Neural cell (in vitro differentiated cells): ENCODE measurements at regions not wholly inside any gene's neighbourhood (a gene's known extent, or its start where the extent isn't known, plus 50 kb on each side); places are given as distances from the start of the nearest gene placed in this dataset.

ENCODE experiments used
- H2AFZ ChIP-seq: fragments of 200-600, 300-800 bp; sonication (generic), shearing (Covaris generic); 2 replicates; pipeline ENCODE4 v1.6.0; 2014; ENCODE audit warnings: low read depth, mild to moderate bottlenecking, antibody characterized with exemption, low read length, moderate library complexity
- H3F3A ChIP-seq: fragments of 200-600 bp; shearing (Covaris generic); 2 replicates; pipeline ENCODE4 v1.6.1; 2016; ENCODE audit warnings: mild to moderate bottlenecking, moderate library complexity, mixed read lengths, antibody characterized with exemption, low read length; ENCODE audit not compliant: insufficient read depth, poor library complexity, severe bottlenecking
- H3K27ac ChIP-seq: fragments of 200-600, 300-800 bp; sonication (generic), shearing (Covaris generic); 2 replicates; pipeline ENCODE4 v1.5.1; 2014; ENCODE audit warnings: mild to moderate bottlenecking, low read length, moderate library complexity
- H3K27me3 ChIP-seq: fragments of 300-800, 200-600 bp; sonication (generic), shearing (Covaris generic); 2 replicates; pipeline ENCODE4 v1.6.0; 2014; ENCODE audit warnings: mild to moderate bottlenecking, low read depth, low read length, moderate library complexity; ENCODE audit not compliant: insufficient read depth
- H3K36me3 ChIP-seq: fragments of 300-800, 200-600 bp; sonication (generic), shearing (Covaris generic); 2 replicates; pipeline ENCODE4 v1.5.1; 2014; ENCODE audit warnings: mild to moderate bottlenecking, antibody characterized with exemption, low read length, moderate library complexity; ENCODE audit not compliant: insufficient read depth
- H3K4me2 ChIP-seq: fragments of 300-800, 200-600 bp; sonication (generic), shearing (Covaris generic); 2 replicates; pipeline ENCODE4 v1.6.0; 2014; ENCODE audit warnings: mild to moderate bottlenecking, low read length
- H3K4me3 ChIP-seq: fragments of 300-800, 200-600 bp; sonication (generic), shearing (Covaris generic); 2 replicates; pipeline ENCODE4 v1.5.1; 2014; ENCODE audit warnings: mild to moderate bottlenecking, low read length, moderate library complexity
- H3K79me2 ChIP-seq: fragments of 200-600 bp; shearing (Covaris generic); replicated peaks from 2 replicates; pipeline ENCODE4 v1.6.0; 2014; ENCODE audit warnings: mild to moderate bottlenecking, low read length, moderate library complexity; ENCODE audit not compliant: insufficient read depth
- H3K9ac ChIP-seq: fragments of 300-800, 200-600 bp; sonication (generic), shearing (Covaris generic); 2 replicates; pipeline ENCODE4 v1.6.1; 2016; ENCODE audit warnings: mild to moderate bottlenecking, low read length, mixed read lengths
- H3K9me2 ChIP-seq: fragments of 200-600 bp; shearing (Covaris generic); 2 replicates; pipeline ENCODE4 v1.6.1; 2016; ENCODE audit warnings: mild to moderate bottlenecking, low read length, mixed read lengths; ENCODE audit not compliant: insufficient read depth
- H3K9me3 ChIP-seq: fragments of 200-600, 300-800 bp; sonication (generic), shearing (Covaris generic); 2 replicates; pipeline ENCODE4 v1.6.1; 2016; ENCODE audit warnings: mild to moderate bottlenecking, mixed run types, low read length, moderate library complexity, mixed read lengths
- H4K20me1 ChIP-seq: fragments of 200-600 bp; shearing (Covaris generic); 2 replicates; pipeline ENCODE4 v1.6.1; 2016; ENCODE audit warnings: mild to moderate bottlenecking, mixed run types; ENCODE audit not compliant: insufficient read depth
- CTCF ChIP-seq: fragments of 450-650 bp; IDR thresholded peaks from 2 replicates; pipeline ENCODE4 v1.5.1; 2014; ENCODE audit warnings: antibody characterized with exemption, mild to moderate bottlenecking, moderate library complexity; ENCODE audit not compliant: poor library complexity, severe bottlenecking
- EP300 ChIP-seq: fragments of 450-650 bp; conservative IDR thresholded peaks from 2 replicates; pipeline ENCODE4 v1.6.1; 2014; ENCODE audit warnings: antibody characterized with exemption, mild to moderate bottlenecking, moderate library complexity; ENCODE audit not compliant: poor library complexity, severe bottlenecking
- EZH2 ChIP-seq: fragments of 200-600, 300-800 bp; shearing (Covaris generic), sonication (generic); IDR thresholded peaks from 2 replicates; pipeline ENCODE4 v1.6.1; 2014; ENCODE audit warnings: antibody characterized with exemption, low read length, borderline replicate concordance, mild to moderate bottlenecking; ENCODE audit not compliant: insufficient read depth, poor library complexity, severe bottlenecking
- MXI1 ChIP-seq: fragments of 450-650 bp; conservative IDR thresholded peaks from 2 replicates; pipeline ENCODE4 v1.6.1; 2014; ENCODE audit warnings: antibody characterized with exemption, mild to moderate bottlenecking; ENCODE audit not compliant: poor library complexity, severe bottlenecking
- POLR2AphosphoS5 ChIP-seq: IDR thresholded peaks from 2 replicates; pipeline ENCODE4 v1.6.1; 2012
- RAD21 ChIP-seq: fragments of 450-650 bp; conservative IDR thresholded peaks from 2 replicates; pipeline ENCODE4 v1.6.1; 2014; ENCODE audit warnings: antibody characterized with exemption, mild to moderate bottlenecking, moderate library complexity
- REST ChIP-seq: IDR thresholded peaks from 2 replicates; pipeline ENCODE4 v1.6.1; 2012; ENCODE audit warnings: borderline replicate concordance
- SMC3 ChIP-seq: fragments of 450-650 bp; conservative IDR thresholded peaks from 2 replicates; pipeline ENCODE4 v1.6.1; 2014; ENCODE audit warnings: antibody characterized with exemption, mild to moderate bottlenecking, moderate library complexity; ENCODE audit not compliant: poor library complexity
- TAF1 ChIP-seq: IDR thresholded peaks from 2 replicates; pipeline ENCODE4 v1.6.1; 2012; ENCODE audit warnings: low read depth

GRCh38 chr10:36030516-36030915 is 388.4 kb upstream of the FZD8 start:
- Histone ChIP-seq H3K4me2 (no peak overlapping the region), H3K27me3 (no peaks in the 10 kb centered on the region), H3K4me3 (no peak overlapping the region), H3K27ac (no peak overlapping the region), H4K20me1 (no peaks in the 10 kb centered on the region), H3K9me3 (no peaks in the 10 kb centered on the region), H3K36me3 (no peaks in the 10 kb centered on the region), H2AFZ (no peak overlapping the region), H3K9me2 (no peaks in the 10 kb centered on the region), H3K9ac (no peak overlapping the region), H3K79me2 (no peaks in the 10 kb centered on the region), H3F3A (no peaks in the 10 kb centered on the region)
- TF ChIP-seq CTCF = no peak
- no peak for TF ChIP-seq EZH2
- no peak for TF ChIP-seq TAF1
- TF ChIP-seq EP300 = no peak
- no peak for TF ChIP-seq RAD21
- no peak for TF ChIP-seq SMC3
- no peak for TF ChIP-seq POLR2AphosphoS5
- TF ChIP-seq MXI1 = no peak
- no peak for TF ChIP-seq REST

- Histone ChIP-seq H3K4me3 (no peak overlapping the region), H2AFZ (no peak overlapping the region), H3F3A (no peaks in the 10 kb centered on the region), H3K9me3 (no peaks in the 10 kb centered on the region), H3K9me2 (no peaks in the 10 kb centered on the region), H4K20me1 (no peaks in the 10 kb centered on the region), H3K4me2 (no peak overlapping the region), H3K27ac (no peak overlapping the region), H3K36me3 (no peaks in the 10 kb centered on the region), H3K27me3 (no peaks in the 10 kb centered on the region), H3K9ac (no peak overlapping the region), H3K79me2 (no peaks in the 10 kb centered on the region)
- no peak for TF ChIP-seq CTCF
- no peak for TF ChIP-seq EZH2
- no peak for TF ChIP-seq POLR2AphosphoS5
- TF ChIP-seq RAD21 = no peak
- no peak for TF ChIP-seq SMC3
- no peak for TF ChIP-seq MXI1
- no peak for TF ChIP-seq REST
- TF ChIP-seq TAF1 = no peak
- no peak for TF ChIP-seq EP300
These were observed 384.7 kb upstream of the FZD8 start for GRCh38 chr10:36026656-36027390.
